ENCODE measurements at regions not wholly inside any gene's neighbourhood (a gene's known extent, or its start where the extent isn't known, plus 50 kb on each side); places are given as distances from the start of the nearest gene placed in this dataset.

GRCh38 chr18:67794521-67794920 lies 278.0 kb upstream of the DSEL start:
- no peak overlapping the region for H3K4me3 ChIP-seq
- no peak overlapping the region for H3K27ac ChIP-seq (ENCODE audit: low read depth in 1 of 2, low read length in 1 of 2)
- TF ChIP-seq CTCF (IDR thresholded peaks at IDR 0.05; ENCODE audit: control extremely low read depth, extremely low read depth), result no peak
- H3K4me1 ChIP-seq (ENCODE audit: control insufficient read depth in 5 of 5, insufficient read depth in 5 of 5, low read length in 5 of 5), result no peaks in the 10 kb centered on the region
- DNase-seq (peak in 2 of 3 donors; percentile 57 to 60), ATAC-seq (ENCODE audit: insufficient read depth, low FRiP score) (no peak)
- no peaks in the 10 kb centered on the region for H3K27me3 ChIP-seq (ENCODE audit: control insufficient read depth in 3 of 3, insufficient read depth in 3 of 3, low read length in 2 of 3)
- H3K36me3 ChIP-seq (ENCODE audit: control insufficient read depth in 4 of 4, insufficient read depth in 4 of 4, low read length in 4 of 4), result no peaks in the 10 kb centered on the region
- H3K9me3 ChIP-seq (ENCODE audit: control insufficient read depth in 4 of 4, insufficient read depth in 3 of 4, low read length in 3 of 4), result no peaks in the 10 kb centered on the region
- H3K9ac ChIP-seq (ENCODE audit: insufficient read depth in 1 of 2, low read length in 2 of 2), result no peak overlapping the region
- WGBS, 2 donors, result 74 to 77% methylated on average over 2 of the region's 2 CpGs

GRCh38 chr18:67790527-67790926 lies 274.0 kb upstream of the DSEL start:
- 77 to 84% methylated on average over 3 of the region's 3 CpGs for WGBS, 2 donors
- H3K4me1 ChIP-seq (ENCODE audit: control insufficient read depth in 5 of 5, insufficient read depth in 5 of 5, low read length in 5 of 5), result no peaks in the 10 kb centered on the region
- ATAC-seq (ENCODE audit: insufficient read depth, low FRiP score), result no peak

GRCh38 chr18:67789165-67789545 lies 272.6 kb upstream of the DSEL start:
- H3K9ac ChIP-seq (ENCODE audit: insufficient read depth in 1 of 2, low read length in 2 of 2), result no peak overlapping the region
- 86% methylated on average over 9 of the region's 9 CpGs for WGBS, 2 donors
- H3K27me3 ChIP-seq (ENCODE audit: control insufficient read depth in 3 of 3, insufficient read depth in 3 of 3, low read length in 2 of 3), result no peaks in the 10 kb centered on the region
- no peak overlapping the region for H3K27ac ChIP-seq (ENCODE audit: low read depth in 1 of 2, low read length in 1 of 2)
- DNase-seq, result no peak
- H3K4me3 ChIP-seq, result no peak overlapping the region
- ATAC-seq (ENCODE audit: insufficient read depth, low FRiP score), result no peak
- no peaks in the 10 kb centered on the region for H3K36me3 ChIP-seq (ENCODE audit: control insufficient read depth in 4 of 4, insufficient read depth in 4 of 4, low read length in 4 of 4)
- TF ChIP-seq CTCF (IDR thresholded peaks at IDR 0.05; ENCODE audit: control extremely low read depth, extremely low read depth), result no peak
- no peaks in the 10 kb centered on the region for H3K4me1 ChIP-seq (ENCODE audit: control insufficient read depth in 5 of 5, insufficient read depth in 5 of 5, low read length in 5 of 5)
- no peaks in the 10 kb centered on the region for H3K9me3 ChIP-seq (ENCODE audit: control insufficient read depth in 4 of 4, insufficient read depth in 3 of 4, low read length in 3 of 4)

More at GRCh38 chr18:67790527-67790926, 274.0 kb upstream of the DSEL start:
- Histone ChIP-seq H3K27ac (ENCODE audit: low read depth in 1 of 2, low read length in 1 of 2) (no peak overlapping the region), H3K27me3 (ENCODE audit: control insufficient read depth in 3 of 3, insufficient read depth in 3 of 3, low read length in 2 of 3) (no peaks in the 10 kb centered on the region), H3K36me3 (ENCODE audit: control insufficient read depth in 4 of 4, insufficient read depth in 4 of 4, low read length in 4 of 4) (no peaks in the 10 kb centered on the region), H3K4me3 (no peak overlapping the region), H3K9me3 (ENCODE audit: control insufficient read depth in 4 of 4, insufficient read depth in 3 of 4, low read length in 3 of 4) (no peaks in the 10 kb centered on the region), H3K9ac (ENCODE audit: insufficient read depth in 1 of 2, low read length in 2 of 2) (no peak overlapping the region)
- TF ChIP-seq CTCF (IDR thresholded peaks at IDR 0.05; ENCODE audit: control extremely low read depth, extremely low read depth), result no peak
- no peak for DNase-seq

All from lung (tissue), 11 donors.